Fibroblast of mammary gland (primary cell): ENCODE measurements at regions not wholly inside any gene's neighbourhood (a gene's known extent, or its start where the extent isn't known, plus 50 kb on each side); places are given as distances from the start of the nearest gene placed in this dataset.

Source experiments
- DNase-seq: peaks from one replicate; pipeline ENCODE4 v3.0.0-alpha.2; 2010; ENCODE audit warnings: low read depth
- H3K4me3 ChIP-seq: 2 replicates; pipeline ENCODE4 v1.5.1; 2011; ENCODE audit warnings: low read depth, mild to moderate bottlenecking, low read length, moderate library complexity; ENCODE audit not compliant: control insufficient read depth
- CTCF ChIP-seq: conservative IDR thresholded peaks from 2 replicates; pipeline ENCODE4 v1.5.1; 2011; ENCODE audit warnings: low read depth, low read length, inconsistent platforms; ENCODE audit not compliant: control insufficient read depth, insufficient read depth

DNA sequence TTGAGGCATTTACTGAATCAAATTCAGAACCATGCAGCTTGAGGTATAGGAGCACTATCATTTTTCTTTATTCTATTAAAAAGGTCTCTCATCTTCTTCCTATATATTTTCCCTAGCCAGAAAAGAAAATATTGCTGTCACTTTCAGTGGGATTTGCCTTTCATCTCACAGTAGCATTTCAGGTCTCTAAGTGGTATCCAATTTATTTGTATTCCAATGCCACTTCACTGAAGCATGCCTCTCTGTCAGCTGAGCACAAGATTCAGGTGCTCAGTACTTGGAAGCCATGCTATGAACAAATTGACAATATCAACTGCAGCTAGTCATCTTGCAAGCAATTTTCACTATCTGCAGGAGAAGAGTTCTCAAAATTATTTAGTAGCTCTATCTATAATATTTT is 457.2 kb upstream of the SLC39A10 start:
- no peak for TF ChIP-seq CTCF
- DNase-seq = no peak
- H3K4me3 ChIP-seq = no peak overlapping the region

GRCh38 chr2:195181059-195181705 is 475.8 kb upstream of the SLC39A10 start:
- DNase-seq = no peak
- no peak overlapping the region for H3K4me3 ChIP-seq
- TF ChIP-seq CTCF = no peak

DNA sequence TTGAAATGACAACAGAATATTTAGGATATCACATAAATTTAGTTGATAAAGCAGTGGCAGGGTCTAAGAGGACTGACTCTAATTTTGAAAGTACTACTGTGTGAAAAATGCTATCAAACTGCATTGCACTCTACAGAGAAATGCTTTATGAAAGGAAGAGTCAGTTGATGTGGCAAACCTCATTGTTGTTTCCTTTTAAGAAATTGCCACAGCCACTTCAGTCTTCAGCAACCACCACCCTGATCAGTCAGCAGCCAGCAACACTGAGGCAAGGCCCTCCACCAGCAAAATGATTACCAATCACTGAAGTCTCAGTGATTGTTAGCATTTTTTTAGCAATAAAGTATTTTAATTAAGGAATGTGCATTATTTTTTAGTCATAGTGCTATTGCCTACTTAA is 488.7 kb upstream of the SLC39A10 start:
- H3K4me3 ChIP-seq = no peak overlapping the region
- TF ChIP-seq CTCF = no peak
- no peak for DNase-seq

- TF ChIP-seq CTCF = no peak
- DNase-seq = no peak
- no peak overlapping the region for H3K4me3 ChIP-seq
Observed at GRCh38 chr2:195164930-195165329, 492.1 kb upstream of the SLC39A10 start.

DNA sequence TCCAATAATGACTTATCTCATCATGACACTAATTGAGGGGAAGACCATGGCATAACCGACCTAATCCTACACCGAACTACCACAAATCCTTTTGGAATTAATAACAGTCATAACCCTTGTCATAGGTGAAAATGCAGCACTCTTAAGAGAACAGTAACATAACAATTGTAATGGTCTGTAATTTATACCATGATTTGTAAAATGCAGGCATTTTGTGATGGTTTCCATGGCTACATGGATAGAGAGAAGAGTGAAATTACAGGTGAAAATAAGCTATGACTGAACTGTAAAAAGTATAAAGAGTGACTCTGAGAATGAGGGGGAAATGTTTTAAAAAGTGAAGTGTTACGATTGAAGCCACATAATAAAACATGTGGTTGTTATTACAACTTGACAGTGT is 494.1 kb upstream of the SLC39A10 start:
- TF ChIP-seq CTCF = no peak
- no peak for DNase-seq
- H3K4me3 ChIP-seq = no peak overlapping the region

- DNase-seq = no peak
- TF ChIP-seq CTCF = no peak
- no peak overlapping the region for H3K4me3 ChIP-seq
Observed at GRCh38 chr2:195162194-195162593, 494.8 kb upstream of the SLC39A10 start.

GRCh38 chr2:195160963-195161362 is 496.1 kb upstream of the SLC39A10 start:
- no peak for DNase-seq
- H3K4me3 ChIP-seq = no peak overlapping the region
- TF ChIP-seq CTCF = no peak
